ENCODE measurements at regions not wholly inside any gene's neighbourhood (a gene's known extent, or its start where the extent isn't known, plus 50 kb on each side); places are given as distances from the start of the nearest gene placed in this dataset.

- Mint-ChIP-seq H3K27me3 (ENCODE audit: low read depth) (no peaks in the 10 kb centered on the region), H3K4me3 (no peak overlapping the region), H3K27ac (no peak overlapping the region), H3K9me3 (peaks cover under 1% of the 10 kb centered on the region), H3K36me3 (no peaks in the 10 kb centered on the region), H3K4me1 (no peaks in the 10 kb centered on the region)
- POLR2A ChIA-PET = no interaction called here
- TF ChIP-seq ATF6 (CRISPR knock-in tag; IDR thresholded peaks at IDR 0.05) (no peak), FOXP1 (CRISPR knock-in tag; IDR thresholded peaks at IDR 0.05; ENCODE audit: borderline replicate concordance) (no peak), RORB (CRISPR knock-in tag; IDR thresholded peaks at IDR 0.05) (no peak), TCF7 (CRISPR knock-in tag; IDR thresholded peaks at IDR 0.05; ENCODE audit: low read depth) (no peak), GRHL2 (CRISPR knock-in tag; IDR thresholded peaks at IDR 0.05; ENCODE audit: insufficient replicate concordance, severe bottlenecking) (no peak), ZNF671 (CRISPR knock-in tag; IDR thresholded peaks at IDR 0.05) (no peak), AFF4 (CRISPR knock-in tag; IDR thresholded peaks at IDR 0.05; ENCODE audit: borderline replicate concordance) (no peak), OVOL2 (CRISPR knock-in tag; IDR thresholded peaks at IDR 0.05; ENCODE audit: borderline replicate concordance) (no peak), ATF3 (CRISPR knock-in tag; conservative IDR thresholded peaks at IDR 0.05) (no peak), HMGXB4 (CRISPR knock-in tag; IDR thresholded peaks at IDR 0.05) (no peak), ATF1 (CRISPR knock-in tag; IDR thresholded peaks at IDR 0.05) (no peak)
- CTCF ChIA-PET = no interaction called here
- ATAC-seq (no peak), DNase-seq (ENCODE audit: low spot score) (no peak)
Measured at GRCh38 chr2:14475994-14476393, 156.5 kb upstream of the LRATD1 start.

- Mint-ChIP-seq H3K36me3 (no peaks in the 10 kb centered on the region), H3K9me3 (no peaks in the 10 kb centered on the region), H3K4me3 (no peak overlapping the region), H3K4me1 (no peaks in the 10 kb centered on the region), H3K27me3 (ENCODE audit: low read depth) (no peaks in the 10 kb centered on the region), H3K27ac (no peak overlapping the region)
- DNase-seq (ENCODE audit: low spot score) (no peak), ATAC-seq (no peak)
- ChIA-PET CTCF (no interaction called here), POLR2A (no interaction called here)
- no peak for TF ChIP-seq ZSCAN18 (CRISPR knock-in tag; IDR thresholded peaks at IDR 0.05)
- TF ChIP-seq PRDM15 (CRISPR knock-in tag; IDR thresholded peaks at IDR 0.05) = no peak
- no peak for TF ChIP-seq FOXJ3 (CRISPR knock-in tag; IDR thresholded peaks at IDR 0.05; ENCODE audit: borderline replicate concordance)
- TF ChIP-seq IRF1 (CRISPR knock-in tag; IDR thresholded peaks at IDR 0.05) = no peak
- no peak for TF ChIP-seq NFYB (CRISPR knock-in tag; conservative IDR thresholded peaks at IDR 0.05; ENCODE audit: low read depth)
- TF ChIP-seq HMGXB4 (CRISPR knock-in tag; IDR thresholded peaks at IDR 0.05) = no peak
- TF ChIP-seq USF1 (CRISPR knock-in tag; IDR thresholded peaks at IDR 0.05) = no peak
- no peak for TF ChIP-seq ZBTB21 (CRISPR knock-in tag; IDR thresholded peaks at IDR 0.05; ENCODE audit: borderline replicate concordance)
Measured at GRCh38 chr2:14479486-14479885, 153.0 kb upstream of the LRATD1 start.

Data from WTC11 (cell line).